Activated T-cell treated with anti-CD3 and anti-CD28 coated beads, Interleukin-2, amount 50 U/mL, for 24 hours (primary cell): ENCODE measurements at regions not wholly inside any gene's neighbourhood (a gene's known extent, or its start where the extent isn't known, plus 50 kb on each side); places are given as distances from the start of the nearest gene placed in this dataset.

Experiments used
- DNase-seq: peaks from one replicate; pipeline ENCODE4 v3.0.0-alpha.2; 2020
- H3K27ac Mint-ChIP-seq: 2 replicates; pipeline ENCODE4 v1.8.0; 2020; ENCODE audit warnings: mild to moderate bottlenecking, mixed read lengths
- H3K27me3 Mint-ChIP-seq: 2 replicates; pipeline ENCODE4 v1.8.0; 2020; ENCODE audit warnings: mixed read lengths
- H3K36me3 Mint-ChIP-seq: 2 replicates; pipeline ENCODE4 v1.8.0; 2020; ENCODE audit warnings: low read depth, mixed read lengths
- H3K4me1 Mint-ChIP-seq: 2 replicates; pipeline ENCODE4 v1.8.0; 2020; ENCODE audit warnings: low read depth, mixed read lengths
- H3K4me3 Mint-ChIP-seq: 2 replicates; pipeline ENCODE4 v1.8.0; 2020; ENCODE audit warnings: mild to moderate bottlenecking, moderate library complexity, mixed read lengths
- H3K9me3 Mint-ChIP-seq: 2 replicates; pipeline ENCODE4 v1.8.0; 2020; ENCODE audit warnings: mixed read lengths

GRCh38 chr10:9060314-9060713, 1005.8 kb downstream of the GATA3 start:
- no peak for DNase-seq
- Mint-ChIP-seq H3K27ac (no peak overlapping the region), H3K4me3 (peak overlapping the region; percentile 43), H3K4me1 (peaks cover 24% of the 10 kb centered on the region), H3K9me3 (peaks cover 9% of the 10 kb centered on the region), H3K36me3 (no peaks in the 10 kb centered on the region), H3K27me3 (no peaks in the 10 kb centered on the region)

GRCh38 chr10:9061871-9062270, 1007.4 kb downstream of the GATA3 start:
- Mint-ChIP-seq H3K9me3 (peaks cover 3% of the 10 kb centered on the region), H3K27ac (no peak overlapping the region), H3K27me3 (no peaks in the 10 kb centered on the region), H3K4me3 (no peak overlapping the region), H3K36me3 (no peaks in the 10 kb centered on the region), H3K4me1 (peaks cover 23% of the 10 kb centered on the region)
- no peak for DNase-seq

- no peak for DNase-seq
- H3K9me3 Mint-ChIP-seq, result no peaks in the 10 kb centered on the region
- H3K36me3 Mint-ChIP-seq, result no peaks in the 10 kb centered on the region
- H3K4me1 Mint-ChIP-seq, result peaks cover 30% of the 10 kb centered on the region
- no peak overlapping the region for H3K27ac Mint-ChIP-seq
- no peaks in the 10 kb centered on the region for H3K27me3 Mint-ChIP-seq
- no peak overlapping the region for H3K4me3 Mint-ChIP-seq
Measured at GRCh38 chr10:9066152-9066551, 1011.7 kb downstream of the GATA3 start.

- H3K36me3 Mint-ChIP-seq, result no peaks in the 10 kb centered on the region
- no peak for DNase-seq
- no peak overlapping the region for H3K4me3 Mint-ChIP-seq
- H3K27me3 Mint-ChIP-seq, result no peaks in the 10 kb centered on the region
- H3K27ac Mint-ChIP-seq, result no peak overlapping the region
- H3K4me1 Mint-ChIP-seq, result peaks cover 27% of the 10 kb centered on the region
- no peaks in the 10 kb centered on the region for H3K9me3 Mint-ChIP-seq
Measured at GRCh38 chr10:9068003-9068402, 1013.5 kb downstream of the GATA3 start.

- H3K9me3 Mint-ChIP-seq, result no peaks in the 10 kb centered on the region
- no peak for DNase-seq
- H3K4me1 Mint-ChIP-seq, result peaks cover 33% of the 10 kb centered on the region
- H3K36me3 Mint-ChIP-seq, result no peaks in the 10 kb centered on the region
- peak overlapping the region; percentile 12 for H3K4me3 Mint-ChIP-seq
- H3K27me3 Mint-ChIP-seq, result no peaks in the 10 kb centered on the region
- H3K27ac Mint-ChIP-seq, result peak overlapping the region; percentile 77
Measured at GRCh38 chr10:9069136-9069535, 1014.6 kb downstream of the GATA3 start.

- no peak for DNase-seq
- H3K27me3 Mint-ChIP-seq, result peaks cover 2% of the 10 kb centered on the region
- no peak overlapping the region for H3K4me3 Mint-ChIP-seq
- H3K36me3 Mint-ChIP-seq, result no peaks in the 10 kb centered on the region
- H3K27ac Mint-ChIP-seq, result no peak overlapping the region
- peaks cover 3% of the 10 kb centered on the region for H3K9me3 Mint-ChIP-seq
- peaks cover 34% of the 10 kb centered on the region for H3K4me1 Mint-ChIP-seq
Measured at GRCh38 chr10:9075420-9075819, 1020.9 kb downstream of the GATA3 start.

- Mint-ChIP-seq H3K36me3 (no peaks in the 10 kb centered on the region), H3K27ac (peak overlapping the region; percentile 45), H3K4me1 (peaks cover 32% of the 10 kb centered on the region), H3K4me3 (no peak overlapping the region), H3K27me3 (peaks cover 2% of the 10 kb centered on the region), H3K9me3 (peaks cover 3% of the 10 kb centered on the region)
- DNase-seq, result no peak
Measured at GRCh38 chr10:9076066-9076465, 1021.6 kb downstream of the GATA3 start.

GRCh38 chr10:9081253-9081652, 1026.8 kb downstream of the GATA3 start:
- peak overlapping the region; percentile 71 for H3K27ac Mint-ChIP-seq
- DNase-seq, result no peak
- no peak overlapping the region for H3K4me3 Mint-ChIP-seq
- peaks cover 38% of the 10 kb centered on the region for H3K4me1 Mint-ChIP-seq
- H3K36me3 Mint-ChIP-seq, result no peaks in the 10 kb centered on the region
- peaks cover 13% of the 10 kb centered on the region for H3K9me3 Mint-ChIP-seq
- H3K27me3 Mint-ChIP-seq, result peaks cover 2% of the 10 kb centered on the region

GRCh38 chr10:9081961-9082360, 1027.5 kb downstream of the GATA3 start:
- peaks cover 2% of the 10 kb centered on the region for H3K27me3 Mint-ChIP-seq
- H3K27ac Mint-ChIP-seq, result peak overlapping the region; percentile 75
- peaks cover 35% of the 10 kb centered on the region for H3K4me1 Mint-ChIP-seq
- no peaks in the 10 kb centered on the region for H3K36me3 Mint-ChIP-seq
- no peak overlapping the region for H3K4me3 Mint-ChIP-seq
- H3K9me3 Mint-ChIP-seq, result peaks cover 13% of the 10 kb centered on the region
- no peak for DNase-seq

- DNase-seq, result no peak
- Mint-ChIP-seq H3K9me3 (no peaks in the 10 kb centered on the region), H3K4me3 (peak overlapping the region; percentile 13), H3K27me3 (no peaks in the 10 kb centered on the region), H3K36me3 (peaks cover 12% of the 10 kb centered on the region), H3K4me1 (peaks cover 56% of the 10 kb centered on the region), H3K27ac (peak overlapping the region; percentile 90)
Measured at GRCh38 chr10:9091530-9092093, 1037.1 kb downstream of the GATA3 start.

- Mint-ChIP-seq H3K4me3 (peak overlapping the region; percentile 6), H3K27ac (peak overlapping the region; percentile 75), H3K4me1 (peaks cover 50% of the 10 kb centered on the region)
Measured at GRCh38 chr10:9096288-9096687, 1041.8 kb downstream of the GATA3 start.

GRCh38 chr10:9097206-9097990, 1042.9 kb downstream of the GATA3 start:
- DNase-seq, result no peak
- no peaks in the 10 kb centered on the region for H3K27me3 Mint-ChIP-seq

More at GRCh38 chr10:9096288-9096687, 1041.8 kb downstream of the GATA3 start:
- H3K27me3 Mint-ChIP-seq, result no peaks in the 10 kb centered on the region
- DNase-seq, result peak; percentile 43
- H3K36me3 Mint-ChIP-seq, result peaks cover 10% of the 10 kb centered on the region
- H3K9me3 Mint-ChIP-seq, result no peaks in the 10 kb centered on the region

GRCh38 chr10:9097991-9098306, 1043.5 kb downstream of the GATA3 start:
- Mint-ChIP-seq H3K27me3 (no peaks in the 10 kb centered on the region), H3K9me3 (no peaks in the 10 kb centered on the region), H3K4me1 (peaks cover 41% of the 10 kb centered on the region), H3K4me3 (no peak overlapping the region), H3K36me3 (peaks cover 10% of the 10 kb centered on the region), H3K27ac (no peak overlapping the region)
- DNase-seq, result no peak

More at GRCh38 chr10:9097206-9097990, 1042.9 kb downstream of the GATA3 start:
- H3K9me3 Mint-ChIP-seq, result no peaks in the 10 kb centered on the region
- H3K27ac Mint-ChIP-seq, result no peak overlapping the region
- H3K4me1 Mint-ChIP-seq, result peaks cover 47% of the 10 kb centered on the region
- peaks cover 10% of the 10 kb centered on the region for H3K36me3 Mint-ChIP-seq
- H3K4me3 Mint-ChIP-seq, result no peak overlapping the region

- H3K27ac Mint-ChIP-seq, result no peak overlapping the region
Measured at GRCh38 chr10:9102026-9102425, 1047.5 kb downstream of the GATA3 start.

GRCh38 chr10:9103301-9103700, 1048.8 kb downstream of the GATA3 start:
- Mint-ChIP-seq H3K27me3 (no peaks in the 10 kb centered on the region), H3K27ac (no peak overlapping the region), H3K9me3 (no peaks in the 10 kb centered on the region), H3K4me3 (no peak overlapping the region), H3K36me3 (no peaks in the 10 kb centered on the region), H3K4me1 (peaks cover 12% of the 10 kb centered on the region)
- no peak for DNase-seq

More at GRCh38 chr10:9102026-9102425, 1047.5 kb downstream of the GATA3 start:
- Mint-ChIP-seq H3K4me3 (no peak overlapping the region), H3K4me1 (peaks cover 14% of the 10 kb centered on the region), H3K36me3 (no peaks in the 10 kb centered on the region), H3K27me3 (no peaks in the 10 kb centered on the region), H3K9me3 (no peaks in the 10 kb centered on the region)
- DNase-seq, result no peak
